Trophoblast cell (in vitro differentiated cells and primary cell): ENCODE measurements at regions not wholly inside any gene's neighbourhood (a gene's known extent, or its start where the extent isn't known, plus 50 kb on each side); places are given as distances from the start of the nearest gene placed in this dataset.

Experiments used
- DNase-seq, 2 donors: peaks; one replicate each; pipeline ENCODE4 v3.0.0-alpha.2; 2016
- H2AFZ ChIP-seq: 2 replicates; pipeline ENCODE4 v1.6.1; 2013; ENCODE audit warnings: low read length, moderate library complexity, mild to moderate bottlenecking; ENCODE audit not compliant: insufficient read depth, poor library complexity
- H2AK5ac ChIP-seq: 2 replicates; pipeline ENCODE4 v1.6.1; 2013; ENCODE audit warnings: mild to moderate bottlenecking, low read length
- H2BK120ac ChIP-seq: 2 replicates; pipeline ENCODE4 v1.6.1; 2013; ENCODE audit warnings: low read length, mild to moderate bottlenecking, moderate library complexity; ENCODE audit not compliant: insufficient read depth, poor library complexity
- H2BK12ac ChIP-seq: 2 replicates; pipeline ENCODE4 v1.6.1; 2013; ENCODE audit warnings: mild to moderate bottlenecking, low read length, moderate library complexity
- H2BK5ac ChIP-seq: 2 replicates; pipeline ENCODE4 v1.6.1; 2013; ENCODE audit warnings: low read length, low read depth, moderate library complexity, mild to moderate bottlenecking; ENCODE audit not compliant: poor library complexity
- H3K14ac ChIP-seq: 2 replicates; pipeline ENCODE4 v1.6.1; 2013; ENCODE audit warnings: mild to moderate bottlenecking, low read length
- H3K18ac ChIP-seq: 2 replicates; pipeline ENCODE4 v1.6.1; 2013; ENCODE audit warnings: mild to moderate bottlenecking, low read length
- H3K23ac ChIP-seq: 2 replicates; pipeline ENCODE4 v1.6.1; 2013; ENCODE audit warnings: low read length
- H3K27ac ChIP-seq: 2 replicates; pipeline ENCODE4 v1.5.1; 2013; ENCODE audit warnings: low read depth, mild to moderate bottlenecking, inconsistent platforms, low read length, moderate library complexity
- H3K27me3 ChIP-seq: 2 replicates; pipeline ENCODE4 v1.6.1; 2013; ENCODE audit warnings: inconsistent platforms, mild to moderate bottlenecking, low read length, moderate library complexity; ENCODE audit not compliant: insufficient read depth
- H3K36me3 ChIP-seq, 2 experiments: 1 replicate in 1 of 2; 2 replicates in 1 of 2; pipeline ENCODE4 v1.6.1; 2013; ENCODE audit warnings: low read length in 2 of 2, mild to moderate bottlenecking in 2 of 2, moderate library complexity in 1 of 2; ENCODE audit not compliant: insufficient read depth in 2 of 2, control insufficient read depth in 1 of 2
- H3K4ac ChIP-seq: 2 replicates; pipeline ENCODE4 v1.6.1; 2013; ENCODE audit warnings: low read depth, mild to moderate bottlenecking, low read length, moderate library complexity
- H3K4me1 ChIP-seq, 2 experiments: 1 replicate in 1 of 2; 2 replicates in 1 of 2; pipeline ENCODE4 v1.6.1; 2013; ENCODE audit warnings: low read length in 2 of 2, mild to moderate bottlenecking in 2 of 2, moderate library complexity in 1 of 2; ENCODE audit not compliant: insufficient read depth in 2 of 2, control insufficient read depth in 1 of 2
- H3K4me2 ChIP-seq: 2 replicates; pipeline ENCODE4 v1.6.1; 2013; ENCODE audit warnings: inconsistent platforms, mild to moderate bottlenecking, low read length, moderate library complexity
- H3K4me3 ChIP-seq: 2 replicates; pipeline ENCODE4 v1.5.1; 2013; ENCODE audit warnings: mild to moderate bottlenecking, low read depth, low read length, inconsistent platforms
- H3K79me1 ChIP-seq: one replicate; pipeline ENCODE4 v1.6.1; 2013; ENCODE audit warnings: low read length
- H3K79me2 ChIP-seq: 2 replicates; pipeline ENCODE4 v1.6.1; 2013; ENCODE audit warnings: low read length, mild to moderate bottlenecking; ENCODE audit not compliant: control insufficient read depth, insufficient read depth, poor library complexity
- H3K9ac ChIP-seq: 2 replicates; pipeline ENCODE4 v1.6.1; 2013; ENCODE audit warnings: mild to moderate bottlenecking, low read length
- H3K9me3 ChIP-seq: 2 replicates; pipeline ENCODE4 v1.6.1; 2013; ENCODE audit warnings: low read depth, mild to moderate bottlenecking, control low read depth, inconsistent platforms, low read length; ENCODE audit not compliant: insufficient read depth
- H4K12ac ChIP-seq: 2 replicates; pipeline ENCODE4 v1.6.1; 2013; ENCODE audit warnings: low read depth, mild to moderate bottlenecking, low read length, moderate library complexity
- H4K8ac ChIP-seq: 2 replicates; pipeline ENCODE4 v1.6.1; 2013; ENCODE audit warnings: low read depth, mild to moderate bottlenecking, low read length, moderate library complexity
- H4K91ac ChIP-seq: one replicate; pipeline ENCODE4 v1.6.1; 2013; ENCODE audit warnings: low read depth, mild to moderate bottlenecking, low read length, moderate library complexity
- WGBS: extraction: QIAGEN DNeasy Blood & Tissue Kit; methylation state at CpG from one replicate; pipeline ENCODE4 v1.1.7; 2013; ENCODE audit warnings: missing lambda C conversion rate; ENCODE audit not compliant: insufficient read length, insufficient coverage; ENCODE audit errors: extremely low coverage; 5-methylcytosine and 5-hydroxymethylcytosine counted together

DNA sequence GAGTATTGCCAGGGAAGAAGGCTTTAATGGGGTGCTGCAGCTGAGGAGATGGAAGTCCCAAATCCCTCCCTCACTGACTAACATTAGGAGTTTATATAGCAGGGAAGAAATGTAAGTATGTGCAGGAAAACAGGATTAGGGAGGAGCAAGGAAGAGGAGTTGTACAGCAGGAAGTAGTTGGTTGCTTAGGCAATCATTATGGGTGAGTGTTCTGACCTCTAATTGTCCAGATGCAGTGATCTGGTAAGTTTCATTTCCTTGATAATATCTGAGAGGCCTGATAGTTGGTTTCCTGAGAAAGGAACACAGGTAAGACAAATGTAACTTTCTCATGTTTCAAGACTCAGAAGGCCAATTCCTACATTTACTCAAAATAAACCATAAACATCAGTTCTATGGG is 331.9 kb upstream of the GULP1 start:
- no peak overlapping the region for H3K4me2 ChIP-seq
- H2BK120ac ChIP-seq = no peak overlapping the region
- H3K79me1 ChIP-seq = no peaks in the 10 kb centered on the region
- no peak overlapping the region for H3K14ac ChIP-seq
- H3K4me3 ChIP-seq = no peak overlapping the region
- DNase-seq = no peak
- H3K4ac ChIP-seq = no peak overlapping the region
- H4K12ac ChIP-seq = no peak overlapping the region
- H3K36me3 ChIP-seq = no peaks in the 10 kb centered on the region
- no peaks in the 10 kb centered on the region for H3K79me2 ChIP-seq
- no peak overlapping the region for H3K18ac ChIP-seq
- no peak overlapping the region for H2BK12ac ChIP-seq
- H2BK5ac ChIP-seq = no peak overlapping the region
- no peaks in the 10 kb centered on the region for H3K9me3 ChIP-seq
- no peak overlapping the region for H4K91ac ChIP-seq
- H2AFZ ChIP-seq = no peak overlapping the region
- H3K23ac ChIP-seq = no peak overlapping the region
- H3K9ac ChIP-seq = no peak overlapping the region
- H4K8ac ChIP-seq = no peak overlapping the region
- no peak overlapping the region for H3K27ac ChIP-seq
- no peaks in the 10 kb centered on the region for H3K27me3 ChIP-seq
- H3K4me1 ChIP-seq = no peaks in the 10 kb centered on the region
- H2AK5ac ChIP-seq = no peak overlapping the region

DNA sequence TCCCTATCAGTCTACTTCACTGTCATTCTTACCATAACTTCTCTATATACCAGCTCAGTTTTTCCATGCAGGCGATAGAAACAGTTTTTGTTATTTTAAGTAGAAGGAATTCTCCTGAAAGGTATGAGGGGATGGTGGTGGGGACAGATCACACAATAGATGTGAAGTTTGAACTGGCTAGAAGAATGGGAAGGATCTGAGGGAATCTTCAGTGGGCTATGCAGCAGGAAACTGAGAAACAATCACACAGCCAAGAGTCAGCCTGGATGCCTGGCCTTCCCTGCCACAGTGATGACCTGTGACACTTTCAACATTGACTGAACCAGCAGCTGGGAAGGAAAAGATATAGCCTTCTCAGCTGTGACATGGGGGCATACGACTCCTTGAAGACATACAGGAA is 329.1 kb upstream of the GULP1 start:
- Histone ChIP-seq H3K9ac (no peak overlapping the region), H2BK5ac (no peak overlapping the region), H2BK120ac (no peak overlapping the region), H3K79me2 (no peaks in the 10 kb centered on the region), H3K27ac (no peak overlapping the region), H3K79me1 (no peaks in the 10 kb centered on the region), H3K4me3 (no peak overlapping the region), H3K4ac (no peak overlapping the region), H4K8ac (no peak overlapping the region), H3K18ac (no peak overlapping the region), H3K23ac (no peak overlapping the region), H3K14ac (no peak overlapping the region), H2AK5ac (no peak overlapping the region), H2BK12ac (no peak overlapping the region), H3K36me3 (no peaks in the 10 kb centered on the region), H3K9me3 (no peaks in the 10 kb centered on the region), H4K91ac (no peak overlapping the region), H3K4me2 (no peak overlapping the region), H2AFZ (no peak overlapping the region), H3K27me3 (no peaks in the 10 kb centered on the region), H3K4me1 (no peaks in the 10 kb centered on the region), H4K12ac (no peak overlapping the region)
- DNase-seq = peak; percentile 81 to 94
- WGBS = no CpG with 5 or more reads among the region's 2 CpGs

DNA sequence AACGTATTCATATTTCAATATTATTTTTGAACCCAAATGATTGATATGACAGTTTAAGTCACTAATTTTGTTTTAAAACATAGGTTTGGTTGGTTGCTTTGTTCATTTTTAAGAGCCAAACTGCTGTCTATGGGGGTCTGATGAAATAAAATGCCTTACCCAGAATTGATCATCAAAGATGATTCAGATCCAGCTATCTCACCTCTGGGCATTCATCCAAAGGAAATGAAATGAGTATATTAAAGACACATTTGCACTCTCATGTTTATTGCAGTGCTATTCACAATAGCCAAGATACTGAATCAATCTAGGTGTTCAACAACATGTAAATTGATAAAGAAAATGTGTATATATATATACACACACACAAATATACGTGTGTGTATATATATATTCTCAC is 326.9 kb upstream of the GULP1 start:
- no peaks in the 10 kb centered on the region for H3K36me3 ChIP-seq
- no peaks in the 10 kb centered on the region for H3K79me2 ChIP-seq

DNA sequence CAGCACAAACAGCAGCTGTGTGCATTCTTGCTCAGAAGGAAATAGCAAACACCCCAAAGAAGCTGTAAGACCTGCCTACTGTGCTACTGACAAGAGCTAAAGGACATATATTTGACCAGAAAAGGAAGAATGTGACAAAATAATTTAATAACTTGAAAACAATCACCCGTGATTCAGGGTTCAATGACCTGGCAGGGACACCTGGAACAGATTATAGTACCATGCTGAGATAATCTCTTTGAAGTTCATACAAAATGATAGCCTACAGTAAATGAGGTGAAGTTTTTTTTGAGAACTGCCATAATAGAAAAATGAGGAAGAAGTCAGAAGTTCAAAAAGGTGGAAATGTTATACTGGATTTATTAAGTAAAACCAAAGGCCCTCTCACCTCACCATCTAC is 324.8 kb upstream of the GULP1 start:
- Histone ChIP-seq H3K23ac (no peak overlapping the region), H3K9ac (no peak overlapping the region), H3K4me2 (no peak overlapping the region), H3K9me3 (no peaks in the 10 kb centered on the region), H2BK120ac (no peak overlapping the region), H3K4me1 (no peaks in the 10 kb centered on the region), H3K14ac (no peak overlapping the region), H3K79me1 (no peaks in the 10 kb centered on the region), H3K36me3 (no peaks in the 10 kb centered on the region), H4K91ac (no peak overlapping the region), H3K4ac (no peak overlapping the region), H3K18ac (no peak overlapping the region), H3K27ac (no peak overlapping the region), H3K79me2 (no peaks in the 10 kb centered on the region), H4K8ac (no peak overlapping the region), H3K27me3 (no peaks in the 10 kb centered on the region), H4K12ac (no peak overlapping the region), H3K4me3 (no peak overlapping the region), H2BK5ac (no peak overlapping the region), H2AFZ (no peak overlapping the region), H2AK5ac (no peak overlapping the region), H2BK12ac (no peak overlapping the region)
- no peak for DNase-seq
- no CpG with 5 or more reads among the region's 1 CpG for WGBS

More for the DNA sequence above, 326.9 kb upstream of the GULP1 start:
- Histone ChIP-seq H2BK12ac (no peak overlapping the region), H3K9ac (no peak overlapping the region), H3K9me3 (no peaks in the 10 kb centered on the region), H3K18ac (no peak overlapping the region), H3K27me3 (no peaks in the 10 kb centered on the region), H2BK120ac (no peak overlapping the region), H2AK5ac (no peak overlapping the region), H3K4ac (no peak overlapping the region), H3K14ac (no peak overlapping the region), H2BK5ac (no peak overlapping the region), H3K23ac (no peak overlapping the region), H3K79me1 (no peaks in the 10 kb centered on the region), H3K4me1 (no peaks in the 10 kb centered on the region), H3K4me2 (no peak overlapping the region), H3K27ac (no peak overlapping the region), H3K4me3 (no peak overlapping the region), H4K12ac (no peak overlapping the region), H4K8ac (no peak overlapping the region), H4K91ac (no peak overlapping the region), H2AFZ (no peak overlapping the region)
- WGBS = no CpG with 5 or more reads among the region's 2 CpGs
- no peak for DNase-seq

DNA sequence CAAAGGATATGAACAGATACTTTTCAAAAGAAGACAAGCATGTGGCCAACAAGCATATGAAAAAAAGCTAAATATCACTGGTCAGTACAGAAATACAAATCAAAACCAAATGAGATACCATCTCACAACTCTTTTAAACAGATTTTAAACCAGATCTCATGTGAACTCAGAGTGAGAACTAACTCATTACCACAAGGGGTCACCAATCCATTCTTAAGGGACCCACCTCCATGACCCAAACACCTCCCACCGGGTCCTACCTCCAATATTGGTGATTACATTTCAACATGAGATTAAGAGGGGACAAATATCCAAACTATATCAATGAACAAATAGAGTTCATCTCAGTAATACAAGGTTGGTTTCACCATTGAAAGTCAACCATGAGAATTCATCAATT is 319.8 kb upstream of the GULP1 start:
- H2AK5ac ChIP-seq = no peak overlapping the region
- no peak overlapping the region for H3K18ac ChIP-seq
- no peak overlapping the region for H3K4me3 ChIP-seq
- H3K4me2 ChIP-seq = no peak overlapping the region
- H3K4ac ChIP-seq = no peak overlapping the region
- H3K27me3 ChIP-seq = no peaks in the 10 kb centered on the region
- H4K8ac ChIP-seq = no peak overlapping the region
- no peak overlapping the region for H3K14ac ChIP-seq
- H4K91ac ChIP-seq = no peak overlapping the region
- no peaks in the 10 kb centered on the region for H3K9me3 ChIP-seq
- no peaks in the 10 kb centered on the region for H3K79me2 ChIP-seq
- H2BK120ac ChIP-seq = no peak overlapping the region
- WGBS = no CpG with 5 or more reads among the region's 1 CpG
- no peak for DNase-seq
- no peaks in the 10 kb centered on the region for H3K36me3 ChIP-seq
- no peak overlapping the region for H4K12ac ChIP-seq
- H3K23ac ChIP-seq = no peak overlapping the region
- no peak overlapping the region for H2AFZ ChIP-seq
- H3K4me1 ChIP-seq = no peaks in the 10 kb centered on the region
- no peaks in the 10 kb centered on the region for H3K79me1 ChIP-seq
- no peak overlapping the region for H3K9ac ChIP-seq
- H2BK12ac ChIP-seq = no peak overlapping the region
- no peak overlapping the region for H2BK5ac ChIP-seq
- H3K27ac ChIP-seq = no peak overlapping the region
